CD14-positive monocyte (primary cell): ENCODE measurements at regions not wholly inside any gene's neighbourhood (a gene's known extent, or its start where the extent isn't known, plus 50 kb on each side); places are given as distances from the start of the nearest gene placed in this dataset.

Experiments
- DNase-seq, 3 donors: peaks; one replicate each; pipeline ENCODE4 v3.0.0-alpha.2; 2011 to 2022
- H2AFZ ChIP-seq: 2 replicates; pipeline ENCODE4 v1.6.0; 2012; ENCODE audit warnings: mild to moderate bottlenecking, low read depth, low read length, inconsistent platforms; ENCODE audit not compliant: insufficient read depth, poor library complexity, severe bottlenecking
- H3K27ac ChIP-seq, 2 donors: 1 replicate in 1 of 2; 2 replicates in 1 of 2; pipeline ENCODE4 v1.5.1; 2012 to 2013; ENCODE audit warnings: low read length in 2 of 2, control low read depth in 1 of 2, inconsistent platforms in 1 of 2, low read depth in 1 of 2, mild to moderate bottlenecking in 1 of 2
- H3K27me3 ChIP-seq, 2 donors: one replicate each; pipeline versions ENCODE4 v1.6.0 to v1.6.1; 2011 to 2013; ENCODE audit warnings: low read length in 2 of 2; ENCODE audit not compliant: control insufficient read depth in 2 of 2, insufficient read depth in 2 of 2
- H3K36me3 ChIP-seq, 2 donors: replicated peaks in 1 of 2; 1 replicate in 1 of 2; 2 replicates in 1 of 2; pipeline versions ENCODE4 v1.5.1 to v1.6.1; 2012 to 2013; ENCODE audit warnings: low read length in 2 of 2, control low read depth in 1 of 2, inconsistent platforms in 1 of 2, mild to moderate bottlenecking in 1 of 2; ENCODE audit not compliant: insufficient read depth in 2 of 2, control insufficient read depth in 1 of 2
- H3K4me1 ChIP-seq, 2 donors: 1 replicate in 1 of 2; 2 replicates in 1 of 2; pipeline versions ENCODE4 v1.5.1 to v1.6.1; 2012 to 2013; ENCODE audit warnings: low read length in 2 of 2, control low read depth in 1 of 2, inconsistent platforms in 1 of 2, mild to moderate bottlenecking in 1 of 2, moderate library complexity in 1 of 2; ENCODE audit not compliant: insufficient read depth in 2 of 2, control insufficient read depth in 1 of 2
- H3K4me2 ChIP-seq: replicated peaks from 2 replicates; pipeline ENCODE3; 2012; ENCODE audit warnings: low read length, moderate library complexity, mild to moderate bottlenecking; ENCODE audit not compliant: poor library complexity, severe bottlenecking; ENCODE audit errors: extremely low read depth
- H3K4me3 ChIP-seq, 3 experiments: fragments of 200-600 bp in 1 of 3; sonication (generic) in 1 of 3; replicated peaks in 1 of 3; 1 replicate in 2 of 3; 2 replicates in 1 of 3; pipeline ENCODE4 v1.5.1; 2011 to 2013; ENCODE audit warnings: low read length in 3 of 3, mild to moderate bottlenecking in 3 of 3, control low read depth in 2 of 3, low read depth in 2 of 3, inconsistent platforms in 1 of 3, moderate library complexity in 1 of 3
- H3K79me2 ChIP-seq: 2 replicates; pipeline ENCODE4 v1.6.0; 2012; ENCODE audit warnings: mild to moderate bottlenecking, control low read depth, inconsistent platforms, low read length, moderate library complexity; ENCODE audit not compliant: insufficient read depth
- H3K9ac ChIP-seq: 2 replicates; pipeline ENCODE4 v1.6.0; 2017; ENCODE audit warnings: low read length, mild to moderate bottlenecking; ENCODE audit not compliant: insufficient read depth, poor library complexity, severe bottlenecking
- H3K9me3 ChIP-seq, 2 donors: replicated peaks in 1 of 2; 1 replicate in 1 of 2; 2 replicates in 1 of 2; pipeline versions ENCODE4 v1.5.1 to v1.6.1; 2012 to 2013; ENCODE audit warnings: low read length in 2 of 2, control low read depth in 1 of 2; ENCODE audit not compliant: control insufficient read depth in 1 of 2, insufficient read depth in 1 of 2
- H4K20me1 ChIP-seq: 2 replicates; pipeline ENCODE4 v1.6.0; 2012; ENCODE audit warnings: mild to moderate bottlenecking, low read length, control low read depth, moderate library complexity; ENCODE audit not compliant: insufficient read depth
- H3K27ac Mint-ChIP-seq, 7 donors: one replicate each; pipeline ENCODE4 v1.8.0; 2020; ENCODE audit warnings: mild to moderate bottlenecking in 7 of 7, mixed read lengths in 7 of 7, moderate library complexity in 6 of 7, inconsistent platforms in 2 of 7
- H3K27me3 Mint-ChIP-seq, 3 donors: one replicate each; pipeline ENCODE4 v1.8.0; 2021 to 2022; ENCODE audit warnings: low read depth in 3 of 3, mild to moderate bottlenecking in 3 of 3, mixed read lengths in 3 of 3, moderate library complexity in 3 of 3, inconsistent platforms in 1 of 3
- H3K36me3 Mint-ChIP-seq, 2 donors: one replicate each; pipeline ENCODE4 v1.8.0; 2020; ENCODE audit warnings: mixed read lengths in 2 of 2, inconsistent platforms in 1 of 2, mild to moderate bottlenecking in 1 of 2
- H3K4me1 Mint-ChIP-seq: one replicate; pipeline ENCODE4 v1.8.0; 2020; ENCODE audit warnings: mild to moderate bottlenecking, mixed read lengths
- H3K4me3 Mint-ChIP-seq, 2 donors: one replicate each; pipeline ENCODE4 v1.8.0; 2020; ENCODE audit warnings: mild to moderate bottlenecking in 2 of 2, mixed read lengths in 2 of 2, moderate library complexity in 1 of 2
- H3K9me3 Mint-ChIP-seq, 7 donors: one replicate each; pipeline ENCODE4 v1.8.0; 2020 to 2022; ENCODE audit warnings: mixed read lengths in 7 of 7, mild to moderate bottlenecking in 6 of 7, moderate library complexity in 6 of 7, inconsistent platforms in 2 of 7
- WGBS: methylation state at CpG from one replicate; pipeline ENCODE4 v1.1.5; 2013; ENCODE audit warnings: missing lambda C conversion rate; ENCODE audit not compliant: insufficient coverage; 5-methylcytosine and 5-hydroxymethylcytosine counted together
- intact Hi-C, 2 donors: fragments of 100-400 bp; cut with micrococcal nuclease; formaldehyde crosslinking; loops; one replicate each; pipeline versions ENCODE4 v1.15.0 to v1.15.1; 2023
- TF ChIP-seq, protein P1 (sequence below): fragments of 200-600 bp; IDR thresholded peaks from one replicate; pipeline ENCODE4 v1.8.0; 2022; ENCODE audit warnings: antibody characterized with exemption, mild to moderate bottlenecking

DNA sequence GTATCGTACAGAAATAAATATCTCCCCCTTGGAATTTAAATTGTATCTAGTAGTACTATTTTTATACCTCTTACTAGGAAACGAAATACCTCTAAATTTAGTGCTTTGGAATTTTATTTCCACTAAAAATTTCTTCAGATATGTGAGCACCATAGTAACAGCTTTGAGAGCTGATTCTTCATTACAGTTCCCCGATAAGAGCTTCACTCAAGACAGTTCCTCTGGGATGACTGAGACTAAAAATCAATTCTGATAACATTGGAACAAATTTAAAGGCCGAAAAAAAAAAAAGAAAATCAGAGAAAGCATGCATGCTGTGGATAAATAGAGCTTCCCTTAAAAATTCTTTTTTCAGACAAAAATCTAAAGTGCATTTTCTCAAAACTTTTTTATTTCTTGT is 68.5 kb upstream of the MEF2C start:
- H3K27me3 ChIP-seq: no peaks in the 10 kb centered on the region
- Mint-ChIP-seq H3K27me3 (peaks cover 0 to 3% (median 0%) of the 10 kb centered on the region in 3 donors), H3K4me3 (no peak overlapping the region), H3K27ac (no peak overlapping the region), H3K9me3 (no peaks in the 10 kb centered on the region), H3K36me3 (no peaks in the 10 kb centered on the region), H3K4me1 (no peaks in the 10 kb centered on the region)
- TF ChIP-seq, protein P1, sequence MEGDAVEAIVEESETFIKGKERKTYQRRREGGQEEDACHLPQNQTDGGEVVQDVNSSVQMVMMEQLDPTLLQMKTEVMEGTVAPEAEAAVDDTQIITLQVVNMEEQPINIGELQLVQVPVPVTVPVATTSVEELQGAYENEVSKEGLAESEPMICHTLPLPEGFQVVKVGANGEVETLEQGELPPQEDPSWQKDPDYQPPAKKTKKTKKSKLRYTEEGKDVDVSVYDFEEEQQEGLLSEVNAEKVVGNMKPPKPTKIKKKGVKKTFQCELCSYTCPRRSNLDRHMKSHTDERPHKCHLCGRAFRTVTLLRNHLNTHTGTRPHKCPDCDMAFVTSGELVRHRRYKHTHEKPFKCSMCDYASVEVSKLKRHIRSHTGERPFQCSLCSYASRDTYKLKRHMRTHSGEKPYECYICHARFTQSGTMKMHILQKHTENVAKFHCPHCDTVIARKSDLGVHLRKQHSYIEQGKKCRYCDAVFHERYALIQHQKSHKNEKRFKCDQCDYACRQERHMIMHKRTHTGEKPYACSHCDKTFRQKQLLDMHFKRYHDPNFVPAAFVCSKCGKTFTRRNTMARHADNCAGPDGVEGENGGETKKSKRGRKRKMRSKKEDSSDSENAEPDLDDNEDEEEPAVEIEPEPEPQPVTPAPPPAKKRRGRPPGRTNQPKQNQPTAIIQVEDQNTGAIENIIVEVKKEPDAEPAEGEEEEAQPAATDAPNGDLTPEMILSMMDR: no peak
- no peak overlapping the region for H3K27ac ChIP-seq
- H4K20me1 ChIP-seq: no peaks in the 10 kb centered on the region
- H3K9me3 ChIP-seq: no peaks in the 10 kb centered on the region
- no peak overlapping the region for H3K4me2 ChIP-seq
- H3K79me2 ChIP-seq: no peaks in the 10 kb centered on the region
- no peak overlapping the region for H3K4me3 ChIP-seq
- H2AFZ ChIP-seq: no peak overlapping the region
- intact Hi-C loops: no loop called here
- no CpG with 5 or more reads among the region's 4 CpGs for WGBS
- H3K9ac ChIP-seq: no peak overlapping the region
- H3K4me1 ChIP-seq: no peaks in the 10 kb centered on the region
- DNase-seq: no peak
- H3K36me3 ChIP-seq: no peaks in the 10 kb centered on the region

DNA sequence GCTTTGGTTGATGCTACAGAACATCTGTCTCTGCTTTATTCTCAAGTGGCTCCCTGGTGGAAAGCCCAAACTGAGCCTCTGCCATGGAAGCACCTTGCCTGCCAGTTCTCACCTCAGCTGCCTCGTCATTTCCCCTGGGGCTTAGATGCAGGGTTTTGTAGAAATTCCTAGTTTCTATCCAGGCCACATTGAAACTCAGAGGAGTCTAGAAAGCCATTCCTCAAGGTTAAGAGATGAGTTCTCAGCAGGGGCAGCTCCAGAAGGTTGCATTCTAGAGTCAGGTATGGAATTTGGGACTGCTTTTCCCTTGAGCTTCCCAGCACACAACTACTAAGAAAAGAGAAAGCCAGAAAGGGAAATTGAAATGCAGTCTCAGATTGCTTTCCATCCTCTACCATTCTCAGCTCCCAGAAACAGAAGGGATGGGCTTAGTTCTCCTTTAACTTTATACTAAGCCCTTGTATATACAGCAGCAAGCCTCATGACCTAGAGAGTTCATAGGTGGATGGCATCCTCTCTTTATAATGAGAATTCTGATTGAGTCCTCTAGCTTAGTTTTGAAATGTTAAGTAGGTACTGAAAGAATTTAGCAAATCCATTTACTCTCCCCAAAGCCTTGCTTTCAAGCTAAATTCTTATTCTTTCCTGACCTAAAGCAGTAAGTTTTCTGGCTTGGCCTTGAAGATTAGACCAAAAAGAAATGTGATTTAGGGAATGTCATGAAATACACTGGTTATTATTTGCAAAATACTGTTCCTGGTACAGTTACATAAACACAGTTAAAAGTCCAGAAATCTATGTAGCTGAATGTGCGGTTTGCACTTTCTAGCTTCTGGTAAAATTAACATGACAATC is 66.0 kb upstream of the MEF2C start:
- Mint-ChIP-seq H3K27ac (peak overlapping the region in 1 of 7 donors; percentile 58), H3K4me1 (peaks cover 15% of the 10 kb centered on the region), H3K27me3 (peaks cover 0 to 2% (median 0%) of the 10 kb centered on the region in 3 donors), H3K9me3 (no peaks in the 10 kb centered on the region), H3K36me3 (no peaks in the 10 kb centered on the region), H3K4me3 (no peak overlapping the region)
- intact Hi-C loops: no loop called here
- Histone ChIP-seq H3K79me2 (no peaks in the 10 kb centered on the region), H3K4me2 (no peak overlapping the region), H2AFZ (no peak overlapping the region), H3K9me3 (no peaks in the 10 kb centered on the region), H4K20me1 (no peaks in the 10 kb centered on the region), H3K27me3 (no peaks in the 10 kb centered on the region), H3K27ac (no peak overlapping the region), H3K4me1 (peaks cover 6 to 8% of the 10 kb centered on the region in 2 donors), H3K9ac (no peak overlapping the region), H3K4me3 (no peak overlapping the region), H3K36me3 (no peaks in the 10 kb centered on the region)
- TF ChIP-seq, protein P1: no peak
- no peak for DNase-seq
- WGBS: no CpG with 5 or more reads among the region's 2 CpGs
